SU-DHL-6 (cell line): ENCODE measurements at regions not wholly inside any gene's neighbourhood (a gene's known extent, or its start where the extent isn't known, plus 50 kb on each side); places are given as distances from the start of the nearest gene placed in this dataset.

Experiments
- H2AFZ ChIP-seq: fragments of 200-600 bp; sonication (generic); 2 replicates; pipeline ENCODE4 v1.6.1; 2014; ENCODE audit warnings: low read depth, mild to moderate bottlenecking, moderate library complexity, mixed read lengths, antibody characterized with exemption, low read length; ENCODE audit not compliant: severe bottlenecking
- H3F3A ChIP-seq: fragments of 200-600 bp; shearing (Covaris generic); 2 replicates; pipeline ENCODE4 v1.6.0; 2016; ENCODE audit warnings: antibody characterized with exemption, mild to moderate bottlenecking; ENCODE audit not compliant: insufficient read depth
- H3K27ac ChIP-seq: fragments of 200-600 bp; sonication (generic); 2 replicates; pipeline ENCODE4 v1.5.1; 2016; ENCODE audit warnings: low read depth, mild to moderate bottlenecking, low read length, moderate library complexity, mixed read lengths
- H3K27me3 ChIP-seq: fragments of 200-600 bp; sonication (generic), shearing (Covaris generic); 2 replicates; pipeline ENCODE4 v1.6.0; 2014; ENCODE audit warnings: mild to moderate bottlenecking, low read length
- H3K36me3 ChIP-seq: fragments of 200-600 bp; sonication (generic); 2 replicates; pipeline ENCODE4 v1.6.1; 2014; ENCODE audit warnings: mild to moderate bottlenecking, low read length, mixed read lengths
- H3K4me2 ChIP-seq: fragments of 300-600, 200-600 bp; shearing (Covaris generic), sonication (generic); 2 replicates; pipeline ENCODE4 v1.6.0; 2014; ENCODE audit warnings: low read length, low read depth, mild to moderate bottlenecking; ENCODE audit not compliant: poor library complexity, severe bottlenecking
- H3K4me3 ChIP-seq: fragments of 200-600 bp; sonication (generic); 2 replicates; pipeline ENCODE4 v1.5.1; 2014; ENCODE audit warnings: antibody characterized with exemption, low read length, mild to moderate bottlenecking, mixed read lengths; ENCODE audit not compliant: insufficient read depth, poor library complexity, severe bottlenecking
- H3K79me2 ChIP-seq: fragments of 200-600 bp; sonication (generic); 2 replicates; pipeline ENCODE4 v1.6.1; 2014; ENCODE audit warnings: mild to moderate bottlenecking, low read length, moderate library complexity; ENCODE audit not compliant: insufficient read depth
- H3K9ac ChIP-seq: fragments of 200-600 bp; sonication (generic); 2 replicates; pipeline ENCODE4 v1.7.0; 2014; ENCODE audit warnings: mild to moderate bottlenecking, low read length
- H3K9me2 ChIP-seq: fragments of 200-600 bp; sonication (generic); replicated peaks from 2 replicates; pipeline ENCODE4 v1.6.1; 2014; ENCODE audit warnings: low read length; ENCODE audit not compliant: insufficient read depth
- H3K9me3 ChIP-seq: fragments of 200-600 bp; sonication (generic); 2 replicates; pipeline ENCODE4 v1.6.1; 2014; ENCODE audit warnings: low read length, mixed read lengths; ENCODE audit not compliant: insufficient read depth
- H4K20me1 ChIP-seq: fragments of 200-600 bp; sonication (generic); 2 replicates; pipeline ENCODE4 v1.6.1; 2014; ENCODE audit warnings: low read depth, mild to moderate bottlenecking, antibody characterized with exemption, low read length, moderate library complexity, mixed read lengths
- CTCF ChIP-seq: fragments of 200-600 bp; sonication (generic); IDR thresholded peaks from one replicate; pipeline ENCODE4 v1.5.1; 2017; ENCODE audit warnings: antibody characterized with exemption, mild to moderate bottlenecking, low read length, moderate library complexity; ENCODE audit not compliant: insufficient read depth, poor library complexity, severe bottlenecking
- EZH2phosphoT487 ChIP-seq: fragments of 200-600 bp; sonication (generic), shearing (Covaris generic); conservative IDR thresholded peaks from 2 replicates; pipeline ENCODE4 v1.6.1; 2018; ENCODE audit warnings: mild to moderate bottlenecking, antibody characterized with exemption, low read length, moderate library complexity, mixed read lengths

- Histone ChIP-seq H3K79me2 (no peaks in the 10 kb centered on the region), H3K9me3 (no peaks in the 10 kb centered on the region), H3K27me3 (no peaks in the 10 kb centered on the region), H3F3A (no peaks in the 10 kb centered on the region), H2AFZ (no peak overlapping the region), H3K36me3 (no peaks in the 10 kb centered on the region), H3K4me2 (no peak overlapping the region), H3K9ac (no peak overlapping the region), H3K4me3 (no peak overlapping the region), H4K20me1 (no peaks in the 10 kb centered on the region), H3K27ac (no peak overlapping the region), H3K9me2 (no peaks in the 10 kb centered on the region)
- TF ChIP-seq EZH2phosphoT487: no peak
- no peak for TF ChIP-seq CTCF
These were observed 720.7 kb downstream of the OLFM4 start for GRCh38 chr13:53749306-53749705.

DNA sequence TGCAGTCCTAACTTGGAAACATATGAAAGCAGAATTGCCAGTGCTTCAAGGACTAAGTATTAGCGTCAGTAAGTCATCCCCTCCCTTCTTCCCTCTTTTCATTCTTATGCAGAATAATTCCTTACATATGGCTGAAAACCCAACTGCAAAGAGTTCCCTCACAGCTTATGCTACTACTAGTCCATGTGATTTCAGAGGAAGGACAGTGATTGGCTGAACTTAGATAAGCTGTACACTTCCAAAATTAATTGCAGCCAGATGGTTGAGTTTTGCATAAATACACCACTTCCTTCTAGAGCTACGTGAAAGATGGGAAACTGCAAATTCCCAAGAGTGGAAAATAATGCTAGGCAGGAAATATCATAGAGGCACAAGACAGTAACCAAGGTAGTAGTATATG lies 730.4 kb downstream of the OLFM4 start:
- no peak overlapping the region for H3K4me3 ChIP-seq
- no peaks in the 10 kb centered on the region for H3K9me3 ChIP-seq
- no peak overlapping the region for H3K4me2 ChIP-seq
- no peaks in the 10 kb centered on the region for H4K20me1 ChIP-seq
- no peak overlapping the region for H3K27ac ChIP-seq
- TF ChIP-seq EZH2phosphoT487 (no peak), CTCF (no peak)
- H3K79me2 ChIP-seq: no peaks in the 10 kb centered on the region
- no peak overlapping the region for H2AFZ ChIP-seq
- no peak overlapping the region for H3K9ac ChIP-seq
- H3K27me3 ChIP-seq: no peaks in the 10 kb centered on the region
- H3F3A ChIP-seq: no peaks in the 10 kb centered on the region
- H3K9me2 ChIP-seq: no peaks in the 10 kb centered on the region
- no peaks in the 10 kb centered on the region for H3K36me3 ChIP-seq

- Histone ChIP-seq H3K79me2 (no peaks in the 10 kb centered on the region), H3K27me3 (no peaks in the 10 kb centered on the region), H3K9me2 (no peaks in the 10 kb centered on the region; the same call in 1 of the 2 replicates), H2AFZ (no peak overlapping the region), H3K27ac (no peak overlapping the region), H3F3A (no peaks in the 10 kb centered on the region), H4K20me1 (no peaks in the 10 kb centered on the region), H3K36me3 (no peaks in the 10 kb centered on the region), H3K9ac (no peak overlapping the region), H3K4me3 (no peak overlapping the region), H3K4me2 (no peak overlapping the region), H3K9me3 (no peaks in the 10 kb centered on the region)
- no peak for TF ChIP-seq EZH2phosphoT487
- TF ChIP-seq CTCF: no peak
These were observed 747.2 kb downstream of the OLFM4 start for GRCh38 chr13:53775807-53776206.
